Stimulated activated CD4-positive, alpha-beta T cell treated with anti-CD3 and anti-CD28 coated beads, TNF-alpha, amount 100 ng/mL, for 48 hours (primary cell): ENCODE measurements at regions not wholly inside any gene's neighbourhood (a gene's known extent, or its start where the extent isn't known, plus 50 kb on each side); places are given as distances from the start of the nearest gene placed in this dataset.
"Not testable (repeated sequence)": the region's sequence is repeated elsewhere in the genome, so short reads cannot be mapped to it uniquely, and the experiment has no call there.

Source experiments
- DNase-seq, 3 donors: peaks; one replicate each; pipeline ENCODE4 v3.0.0-alpha.2; 2020; ENCODE audit warnings: low read depth in 3 of 3

DNA sequence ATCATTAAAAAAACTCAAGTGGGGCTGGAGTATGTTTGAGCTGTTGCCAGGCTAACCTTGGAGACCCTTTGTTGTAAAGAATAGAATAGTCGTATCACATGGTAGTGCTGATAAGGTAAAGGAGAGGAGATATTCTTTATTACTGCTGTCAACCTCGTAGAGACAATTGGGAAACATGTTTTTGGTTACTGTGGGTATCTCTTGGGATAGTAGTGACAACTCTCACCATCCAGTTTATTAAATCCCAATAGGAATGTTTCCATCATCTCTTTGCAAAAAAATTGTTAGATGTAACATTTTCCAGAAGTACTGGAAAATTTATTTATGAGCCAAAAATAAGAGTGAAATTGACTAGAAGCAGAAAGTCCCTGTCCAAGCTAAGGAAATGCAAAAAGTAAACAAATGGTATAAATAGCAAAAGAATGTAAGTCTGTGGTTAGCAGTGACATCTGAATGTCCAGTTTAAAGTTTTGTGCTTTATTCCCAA, 829.3 kb upstream of the CITED2 start:
- no peak for DNase-seq

DNA sequence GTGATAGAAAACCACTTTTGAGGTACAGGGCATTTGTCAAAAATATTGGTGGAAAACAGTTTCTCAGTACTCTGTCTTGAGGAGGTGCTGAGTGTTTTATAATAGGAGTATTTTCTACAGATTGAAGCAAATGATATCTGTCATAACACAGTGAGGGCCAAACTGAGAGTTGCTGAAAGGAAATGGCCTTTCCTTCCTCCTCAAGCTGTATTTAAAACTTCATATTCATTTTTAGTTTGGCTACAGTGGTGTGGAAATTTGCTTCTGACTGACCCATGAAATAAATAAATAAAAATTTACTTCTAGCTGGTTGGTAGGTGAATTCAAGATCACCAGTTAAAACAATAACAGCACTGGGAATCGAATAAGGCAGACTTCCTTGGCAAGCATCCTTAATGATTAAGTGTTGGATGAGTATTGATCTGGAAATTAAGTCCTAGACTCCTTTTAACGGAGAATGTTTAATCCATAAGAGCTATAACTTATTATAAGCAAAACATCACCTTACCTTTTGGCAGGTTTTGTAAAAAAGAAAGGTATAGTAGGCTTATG, 828.6 kb upstream of the CITED2 start:
- no peak for DNase-seq

DNA sequence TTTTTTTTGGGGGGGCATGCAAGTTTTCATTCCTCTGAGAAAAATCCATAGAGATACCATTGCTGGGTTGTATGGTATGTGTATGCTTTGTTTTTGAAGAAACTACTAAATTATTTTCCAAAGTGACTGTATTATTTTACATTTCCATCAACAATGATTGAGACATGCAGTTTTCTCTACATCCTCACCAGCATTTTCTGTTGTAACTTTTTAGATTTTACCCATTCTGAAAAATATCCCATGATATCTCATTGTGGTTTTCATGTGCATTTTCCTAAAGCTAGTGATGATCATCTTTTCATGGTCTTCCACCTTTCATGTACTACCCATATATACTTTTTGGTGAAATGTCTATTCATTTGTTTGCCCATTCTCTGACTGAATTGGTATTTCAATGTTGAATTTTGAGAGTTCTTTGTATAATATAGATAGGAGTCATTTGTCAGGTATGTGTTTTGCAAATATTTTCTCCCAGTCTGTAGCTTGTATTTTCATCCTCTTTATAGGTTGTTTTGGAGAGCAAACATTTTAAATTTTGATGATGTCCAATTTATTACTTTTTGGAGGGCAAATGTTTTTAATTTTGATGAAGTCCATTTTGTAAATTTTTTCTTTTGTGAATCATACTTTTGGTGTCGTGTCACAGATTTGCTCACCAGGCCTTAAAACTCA, 827.5 kb upstream of the CITED2 start:
- DNase-seq: no peak

DNA sequence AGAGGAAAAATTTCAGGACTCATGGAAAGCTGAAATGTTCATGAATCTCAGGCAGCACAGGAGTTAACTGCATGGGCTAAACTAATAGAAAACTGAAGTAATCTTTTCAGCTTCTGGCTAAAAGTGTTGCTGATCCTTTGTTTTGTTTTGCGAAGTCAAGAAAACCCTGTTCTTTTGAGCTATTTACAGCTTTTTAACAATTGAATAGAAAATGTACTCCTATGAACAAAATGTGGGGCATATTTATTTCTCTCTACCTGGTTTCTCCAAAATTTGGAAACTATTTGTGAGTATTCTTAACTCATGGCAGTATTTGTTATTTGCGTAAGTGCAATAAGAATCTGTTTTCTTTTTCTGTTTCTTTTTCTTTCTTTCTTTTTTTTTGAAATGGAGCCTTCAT, 818.8 kb upstream of the CITED2 start:
- DNase-seq: no peak

DNA sequence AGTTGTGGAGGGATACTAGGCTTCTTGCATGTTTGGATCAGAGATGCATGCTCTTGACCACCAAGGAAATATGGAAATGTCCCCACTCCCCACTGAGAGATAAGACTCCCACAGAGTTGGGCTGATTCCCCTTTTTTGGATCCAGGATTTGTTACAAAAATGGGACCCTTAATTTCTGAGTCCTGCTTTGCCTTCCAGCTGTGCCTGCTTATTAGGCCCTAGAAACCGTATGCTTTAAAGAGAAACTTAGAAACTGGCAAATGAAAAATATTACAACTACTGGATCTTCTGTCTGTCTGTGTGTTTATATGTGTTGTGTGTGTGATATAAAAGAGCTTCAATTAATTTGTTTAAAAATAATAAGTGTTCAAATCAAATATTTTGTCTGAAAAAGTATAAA, 817.6 kb upstream of the CITED2 start:
- DNase-seq: no peak

DNA sequence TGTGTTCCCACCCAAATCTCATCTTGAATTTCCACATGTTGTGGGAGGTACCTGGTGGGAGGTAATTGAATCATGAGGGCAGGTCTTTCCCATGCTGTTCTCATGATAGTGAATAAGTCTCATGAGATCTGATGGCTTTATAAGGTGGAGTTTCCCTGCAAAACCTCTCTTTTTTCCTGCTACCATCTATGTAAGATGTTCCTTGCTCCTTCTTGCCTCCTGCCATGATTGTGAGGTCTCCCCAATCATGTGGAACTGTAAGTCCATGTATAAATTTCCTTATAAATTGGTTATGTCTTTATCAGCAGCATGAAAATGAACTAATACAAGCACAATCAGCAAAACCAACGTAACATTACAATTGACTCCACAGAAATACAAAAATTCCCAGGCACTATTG, 814.8 kb upstream of the CITED2 start:
- DNase-seq: not testable (repeated sequence)

DNA sequence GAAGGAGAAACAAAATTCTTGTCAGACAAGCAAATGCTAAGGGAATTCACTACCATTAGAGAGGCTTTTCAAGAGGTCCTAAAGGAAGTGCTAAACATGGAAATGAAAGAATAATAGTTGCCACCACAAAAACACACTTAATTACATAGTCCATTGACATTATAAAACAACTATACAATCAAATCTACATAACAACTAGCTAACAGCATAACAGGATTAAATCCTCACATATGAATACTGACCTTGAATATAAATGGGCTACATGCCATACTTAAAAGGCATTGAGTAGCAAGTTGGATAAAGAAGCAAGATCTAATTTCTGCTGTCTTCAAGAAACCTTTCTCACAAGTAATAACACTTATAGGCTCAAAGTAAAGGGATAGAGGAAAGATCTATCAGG, 811.5 kb upstream of the CITED2 start:
- DNase-seq: no peak

DNA sequence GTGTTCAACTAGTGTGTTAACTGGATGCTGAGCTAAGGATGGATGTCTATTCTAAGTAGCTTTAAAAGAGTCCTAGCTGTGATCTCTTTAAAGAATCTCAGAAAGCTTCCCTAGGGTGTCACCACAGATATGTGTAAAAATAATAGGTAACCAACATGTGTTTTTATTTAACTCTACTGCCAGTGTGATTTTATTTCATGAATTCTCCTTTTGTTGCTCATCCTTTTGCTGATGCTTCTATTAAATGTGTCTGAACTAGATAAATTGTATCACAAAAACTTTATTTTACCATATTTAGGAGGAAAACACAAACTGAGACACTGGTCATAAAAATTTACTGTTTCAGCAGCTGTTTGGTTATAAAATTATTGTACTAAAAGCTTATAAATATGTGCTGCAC, 809.4 kb upstream of the CITED2 start:
- DNase-seq: no peak

DNA sequence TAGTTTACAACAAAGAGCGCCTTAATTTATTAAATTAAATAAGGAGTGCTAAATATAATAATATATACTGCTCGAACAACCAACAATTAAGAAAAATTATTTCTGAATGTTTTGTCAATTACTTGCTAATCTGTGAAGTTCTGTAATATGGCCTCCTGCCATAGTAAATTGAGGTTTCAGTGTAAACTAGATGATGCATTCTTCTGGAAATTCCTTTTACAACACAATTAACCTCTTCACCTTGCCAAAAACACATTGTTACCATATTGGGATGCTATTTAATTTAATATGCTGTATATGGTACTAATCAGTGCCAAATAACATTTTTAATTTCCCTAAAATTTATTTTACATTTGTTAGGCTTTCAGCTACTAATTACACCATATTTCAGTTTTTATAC, 808.4 kb upstream of the CITED2 start:
- no peak for DNase-seq

DNA sequence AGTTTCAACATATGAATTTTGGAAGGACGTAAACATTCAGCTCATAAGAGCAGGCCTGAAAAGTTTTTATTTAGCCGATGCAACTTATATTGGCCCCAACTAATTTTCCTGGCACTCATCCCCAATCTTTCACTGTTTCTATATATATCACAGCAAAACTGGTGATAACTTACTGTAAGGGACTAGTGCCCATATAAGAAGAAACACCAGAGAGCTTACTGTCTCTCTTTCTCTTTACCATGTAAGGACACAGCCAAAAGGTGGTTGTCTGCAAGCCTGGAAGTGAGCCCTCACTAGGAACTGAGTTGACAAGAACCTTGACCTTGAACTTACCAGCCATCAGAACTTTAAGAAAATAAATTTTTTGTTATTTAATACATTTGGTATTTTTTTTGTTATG, 807.4 kb upstream of the CITED2 start:
- DNase-seq: no peak

DNA sequence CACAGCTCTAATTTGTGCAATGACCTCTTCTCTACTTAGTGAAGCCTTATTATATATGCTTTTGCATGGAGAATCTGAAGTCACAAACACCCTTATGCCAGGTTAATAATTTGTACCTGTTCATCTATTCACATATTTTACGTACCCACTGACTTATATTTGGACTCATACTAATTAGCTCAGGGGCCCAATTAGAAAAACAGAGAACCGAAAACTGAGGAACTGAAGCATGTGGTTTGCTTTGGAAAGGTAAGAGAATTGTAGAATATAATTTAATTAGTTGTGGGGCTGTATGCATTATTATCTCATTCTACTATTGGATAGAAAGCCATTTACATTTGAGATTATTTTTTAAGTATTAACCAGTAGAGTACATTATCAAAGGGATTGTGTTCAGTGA, 805.9 kb upstream of the CITED2 start:
- DNase-seq: no peak

DNA sequence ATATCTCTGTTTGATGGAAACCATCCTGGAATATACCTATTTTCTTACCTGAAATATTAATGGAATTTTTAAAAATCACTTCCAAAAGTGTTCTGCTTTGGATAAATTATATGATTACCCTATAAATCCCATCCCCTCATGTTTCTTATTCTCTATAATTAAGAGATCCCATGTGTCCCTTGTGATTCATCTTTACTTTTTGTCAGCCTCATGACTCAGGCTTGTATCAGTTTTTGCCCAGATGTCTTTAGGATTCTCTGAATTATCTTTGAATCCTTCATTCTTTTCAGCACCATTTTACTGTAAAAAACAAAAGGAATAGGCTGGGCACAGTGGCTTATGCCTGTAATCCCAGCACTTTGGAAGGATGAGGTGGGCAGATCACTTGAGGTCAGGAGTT, 804.5 kb upstream of the CITED2 start:
- no peak for DNase-seq

DNA sequence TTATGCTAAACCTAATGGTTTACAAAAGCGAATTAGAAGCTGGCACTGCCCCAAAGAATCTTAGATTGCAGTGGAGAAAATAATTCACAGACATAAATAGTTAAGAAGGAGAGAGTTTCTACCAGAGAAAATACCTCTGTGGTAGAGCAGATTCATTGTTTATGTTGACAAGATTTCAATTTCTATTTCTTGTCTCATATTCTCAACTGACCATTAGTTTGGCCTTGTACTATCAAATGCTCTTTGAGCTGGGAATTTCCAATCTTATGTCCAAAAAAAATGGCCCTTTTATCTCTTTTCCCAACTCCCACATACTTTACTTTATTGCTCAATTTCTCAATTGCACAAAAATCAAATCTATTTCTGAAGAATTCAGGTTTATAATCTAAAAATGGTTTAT, 804.1 kb upstream of the CITED2 start:
- DNase-seq: no peak

DNA sequence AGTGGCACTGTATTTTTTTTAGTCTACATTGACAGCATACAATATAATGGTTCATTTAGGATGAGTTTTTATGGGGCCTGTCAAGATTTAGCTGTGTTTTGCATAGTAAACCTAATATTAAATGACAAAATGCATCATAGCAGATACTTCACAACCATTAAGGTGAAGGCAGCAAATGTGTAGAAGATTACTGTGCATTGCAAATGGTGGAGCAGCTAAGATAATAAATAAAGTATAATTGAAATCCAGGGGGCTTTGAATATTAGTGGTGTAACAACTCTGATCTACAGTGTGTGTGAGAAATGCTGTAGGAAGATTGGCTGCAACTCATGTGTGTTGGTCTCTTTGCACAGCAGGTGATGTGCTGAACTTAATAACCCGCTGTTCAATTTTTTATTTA, 801.9 kb upstream of the CITED2 start:
- no peak for DNase-seq

DNA sequence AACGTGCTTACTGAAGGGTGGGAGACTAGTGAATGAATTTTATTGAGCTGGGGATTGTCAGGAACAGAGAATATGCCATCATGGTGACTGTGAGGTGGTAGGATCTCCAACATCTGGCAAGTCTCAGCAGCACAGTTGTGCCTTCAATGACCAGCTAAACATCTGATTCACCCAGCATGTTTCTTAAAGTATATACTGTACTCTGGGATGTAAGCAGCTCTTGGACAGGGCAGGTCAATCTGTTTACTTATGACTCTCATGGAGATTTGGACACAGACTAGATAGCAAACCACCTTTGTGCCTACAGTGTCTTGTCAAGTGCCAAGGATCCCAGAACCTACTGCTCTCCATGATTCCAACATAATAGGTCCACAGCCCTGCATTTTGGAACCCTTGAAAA, 801.0 kb upstream of the CITED2 start:
- DNase-seq: no peak

DNA sequence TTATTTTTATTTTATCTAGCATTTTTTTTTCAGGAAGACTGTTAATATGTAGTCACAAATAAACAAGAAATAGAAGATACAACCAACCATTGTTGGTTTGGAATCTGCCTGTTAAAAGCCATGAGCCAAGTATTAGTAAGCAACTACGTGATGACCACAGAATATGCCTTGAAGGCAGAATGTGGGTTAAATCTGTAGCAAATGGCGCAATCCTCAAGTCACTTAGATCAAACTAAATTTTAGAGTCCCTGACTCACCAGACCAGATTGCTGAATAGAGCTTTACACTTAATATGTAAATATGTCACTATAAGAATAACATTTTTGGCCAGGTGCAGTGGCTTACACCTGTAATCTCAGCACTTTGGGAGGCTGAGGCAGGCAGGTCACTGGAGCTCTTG, 800.1 kb upstream of the CITED2 start:
- DNase-seq: no peak

DNA sequence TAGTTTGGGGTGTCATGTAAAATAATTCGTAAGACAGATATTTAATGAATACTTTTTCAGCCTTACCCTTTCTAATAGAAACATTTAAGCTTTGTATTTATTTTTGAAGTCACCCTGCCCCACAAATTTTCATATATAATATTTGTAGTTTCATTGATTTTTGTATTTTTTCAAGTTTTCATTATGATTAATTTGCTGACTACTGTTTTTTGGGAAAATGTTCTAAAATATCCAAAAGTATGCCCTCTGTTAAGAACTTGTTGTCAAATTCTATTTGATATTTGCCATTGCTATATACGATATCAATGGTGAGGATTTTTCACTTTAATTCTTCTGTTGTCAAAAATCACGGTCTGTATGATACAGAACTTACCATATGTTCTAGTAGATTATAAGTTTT, 793.9 kb upstream of the CITED2 start:
- DNase-seq: no peak

DNA sequence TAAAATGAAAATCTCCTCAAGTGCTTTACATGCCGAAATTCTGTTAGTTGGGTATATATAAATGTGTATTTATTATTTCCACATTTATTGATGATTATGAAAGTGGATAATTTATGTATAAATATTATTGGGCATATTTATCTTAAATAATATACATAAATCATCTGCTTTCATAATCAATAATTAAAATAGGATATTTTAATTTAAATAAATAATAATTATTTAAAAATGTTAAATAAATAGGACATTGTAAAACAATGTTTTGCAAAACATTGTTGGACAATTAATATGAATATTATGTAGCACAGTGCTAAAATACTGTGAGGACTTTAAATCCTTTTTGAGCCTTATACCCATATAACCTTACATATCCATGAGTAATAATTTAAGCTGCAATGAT, 786.5 kb upstream of the CITED2 start:
- no peak for DNase-seq

DNA sequence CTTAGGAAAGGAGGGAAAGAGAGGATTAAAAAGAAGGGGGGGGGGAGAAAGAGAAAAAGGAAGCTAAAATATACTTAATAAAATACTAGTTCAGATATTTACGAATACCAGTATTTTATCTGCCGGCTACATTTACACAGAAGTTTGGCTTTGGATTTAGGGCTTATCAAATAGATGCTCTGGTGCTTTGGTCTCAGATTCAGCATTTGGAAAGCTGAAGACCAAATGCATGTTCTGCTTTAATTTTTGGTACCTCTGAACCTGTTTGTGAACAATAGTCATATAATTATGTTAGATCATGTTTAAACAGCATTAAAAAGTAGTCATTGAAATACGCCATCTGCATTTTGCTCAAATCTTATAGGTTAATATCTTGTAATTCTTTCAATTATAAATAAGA, 786.0 kb upstream of the CITED2 start:
- DNase-seq: no peak

DNA sequence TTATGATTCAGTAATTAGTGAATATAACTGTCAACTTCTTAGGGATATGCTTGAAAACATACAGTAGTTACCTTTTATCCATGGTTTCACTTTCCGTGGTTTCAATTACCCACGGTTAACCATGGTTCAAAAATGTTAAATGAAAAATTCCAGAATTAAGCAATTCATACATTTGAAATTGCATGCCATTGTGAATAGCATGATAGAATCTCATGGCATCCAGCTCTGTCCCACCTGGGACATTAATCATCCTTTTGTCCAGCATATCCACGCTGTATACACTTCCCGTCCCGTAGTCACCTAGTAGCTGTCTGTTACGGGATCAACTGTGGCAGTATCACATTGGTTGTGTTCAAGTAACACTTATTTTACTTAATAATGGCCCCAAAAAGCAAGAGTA, 781.7 kb upstream of the CITED2 start:
- DNase-seq: no peak

DNA sequence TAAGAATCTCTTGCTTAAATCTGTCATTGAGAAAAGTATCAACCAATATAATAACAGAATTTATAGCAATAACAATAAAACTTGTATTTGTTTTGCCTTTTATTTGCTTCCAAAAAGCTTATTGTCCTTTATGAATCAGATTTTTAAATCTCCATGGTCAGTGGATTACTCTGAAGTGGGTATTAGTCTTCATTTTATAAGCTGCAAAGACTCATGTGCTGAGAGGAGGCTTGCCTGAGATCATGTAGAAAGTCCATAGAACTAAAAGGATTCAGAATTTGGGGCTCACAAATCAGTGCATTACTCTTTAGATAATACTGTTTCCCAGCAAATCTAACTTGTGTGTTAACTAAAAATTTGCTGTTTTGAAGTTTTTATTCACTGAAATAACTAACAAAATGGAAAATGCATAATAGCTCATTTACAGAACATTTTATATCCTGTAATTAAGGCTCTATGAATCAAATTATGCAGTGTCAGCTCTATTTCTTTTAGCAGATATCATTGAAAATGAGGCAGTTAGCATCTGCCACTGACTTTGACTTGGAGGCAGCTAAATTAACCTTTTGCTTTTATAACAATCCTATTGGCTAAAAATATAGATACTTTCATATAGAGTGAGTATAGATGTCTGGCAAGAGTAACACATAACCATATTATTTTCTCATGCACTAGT, 781.1 kb upstream of the CITED2 start:
- no peak for DNase-seq

DNA sequence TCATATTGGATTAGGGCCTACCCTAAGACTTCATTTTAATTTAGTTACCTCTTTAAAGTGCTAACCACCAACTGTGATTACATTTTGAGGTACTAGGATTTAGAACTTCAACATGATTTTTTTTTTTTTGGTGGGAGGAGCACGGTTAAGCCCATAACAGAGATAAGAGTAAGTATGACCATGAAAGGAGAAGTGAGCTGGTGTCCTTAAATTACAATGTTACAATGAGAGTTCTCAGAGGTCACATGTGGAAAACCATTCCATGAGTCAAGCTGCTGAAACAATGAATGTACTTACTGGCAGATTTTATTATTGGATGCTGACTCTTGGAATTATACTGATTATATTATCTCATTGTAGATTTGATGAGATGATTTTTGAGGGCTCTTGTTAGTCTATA, 779.3 kb upstream of the CITED2 start:
- no peak for DNase-seq
